WI38 (cell line): ENCODE measurements at regions not wholly inside any gene's neighbourhood (a gene's known extent, or its start where the extent isn't known, plus 50 kb on each side); places are given as distances from the start of the nearest gene placed in this dataset.

Source experiments
- H3K4me3 ChIP-seq: 2 replicates; pipeline ENCODE4 v1.5.1; 2011; ENCODE audit warnings: low read depth, mild to moderate bottlenecking, control low read depth, low read length
- TF ChIP-seq, protein P1 (sequence below): IDR thresholded peaks from 2 replicates; pipeline ENCODE4 v1.5.1; 2012; ENCODE audit warnings: low read depth, mild to moderate bottlenecking, control low read depth, low read length

- TF ChIP-seq, protein P1, sequence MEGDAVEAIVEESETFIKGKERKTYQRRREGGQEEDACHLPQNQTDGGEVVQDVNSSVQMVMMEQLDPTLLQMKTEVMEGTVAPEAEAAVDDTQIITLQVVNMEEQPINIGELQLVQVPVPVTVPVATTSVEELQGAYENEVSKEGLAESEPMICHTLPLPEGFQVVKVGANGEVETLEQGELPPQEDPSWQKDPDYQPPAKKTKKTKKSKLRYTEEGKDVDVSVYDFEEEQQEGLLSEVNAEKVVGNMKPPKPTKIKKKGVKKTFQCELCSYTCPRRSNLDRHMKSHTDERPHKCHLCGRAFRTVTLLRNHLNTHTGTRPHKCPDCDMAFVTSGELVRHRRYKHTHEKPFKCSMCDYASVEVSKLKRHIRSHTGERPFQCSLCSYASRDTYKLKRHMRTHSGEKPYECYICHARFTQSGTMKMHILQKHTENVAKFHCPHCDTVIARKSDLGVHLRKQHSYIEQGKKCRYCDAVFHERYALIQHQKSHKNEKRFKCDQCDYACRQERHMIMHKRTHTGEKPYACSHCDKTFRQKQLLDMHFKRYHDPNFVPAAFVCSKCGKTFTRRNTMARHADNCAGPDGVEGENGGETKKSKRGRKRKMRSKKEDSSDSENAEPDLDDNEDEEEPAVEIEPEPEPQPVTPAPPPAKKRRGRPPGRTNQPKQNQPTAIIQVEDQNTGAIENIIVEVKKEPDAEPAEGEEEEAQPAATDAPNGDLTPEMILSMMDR: no peak
These were observed 224.5 kb upstream of the TENM3 start for GRCh38 chr4:182018691-182019090.

DNA sequence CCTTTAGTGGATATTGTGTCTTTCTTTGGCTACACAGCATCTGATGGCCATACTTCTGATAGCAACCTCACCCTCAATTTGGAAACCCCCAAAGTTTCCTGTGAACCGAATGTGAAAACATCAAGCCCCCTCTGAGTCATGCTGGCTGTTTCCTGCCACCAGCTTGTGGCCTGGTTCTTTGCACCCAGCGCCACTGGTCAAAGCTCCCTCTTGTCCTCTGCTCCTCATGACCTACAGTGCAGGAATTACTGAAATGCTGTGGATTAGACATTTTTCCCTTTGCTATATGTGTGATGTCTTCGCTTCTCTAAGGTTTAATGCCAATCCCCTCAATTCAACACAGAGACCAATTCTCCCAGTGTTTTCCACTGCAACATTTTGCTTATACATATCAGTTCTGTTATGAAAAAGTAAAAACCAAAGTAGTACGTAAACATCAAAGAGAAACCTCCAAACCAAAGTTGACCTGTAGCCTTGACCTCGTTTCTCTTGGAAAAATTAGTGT lies 224.0 kb upstream of the TENM3 start:
- TF ChIP-seq, protein P1: no peak
- H3K4me3 ChIP-seq: no peak overlapping the region

More at GRCh38 chr4:182018691-182019090, 224.5 kb upstream of the TENM3 start:
- H3K4me3 ChIP-seq: no peak overlapping the region

DNA sequence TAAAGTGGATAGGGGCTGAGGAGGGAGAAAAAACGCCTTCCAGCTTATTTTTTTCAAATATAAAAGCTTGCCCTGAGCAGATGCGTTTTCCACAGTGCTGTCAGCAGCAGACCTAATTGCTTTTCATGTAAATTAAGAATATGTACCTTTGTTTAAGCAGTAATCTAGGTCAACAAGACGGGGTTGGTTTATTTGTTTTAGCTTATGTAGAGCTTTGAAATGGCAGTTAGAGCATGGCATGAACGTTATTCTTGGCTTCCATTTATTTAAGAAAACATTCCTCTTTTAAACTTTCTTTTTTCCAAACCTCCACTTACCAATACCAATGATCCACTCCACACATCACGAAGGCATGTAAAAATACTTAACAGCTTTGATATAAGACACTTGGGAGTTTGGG lies 220.3 kb upstream of the TENM3 start:
- no peak overlapping the region for H3K4me3 ChIP-seq
- TF ChIP-seq, protein P1: no peak

DNA sequence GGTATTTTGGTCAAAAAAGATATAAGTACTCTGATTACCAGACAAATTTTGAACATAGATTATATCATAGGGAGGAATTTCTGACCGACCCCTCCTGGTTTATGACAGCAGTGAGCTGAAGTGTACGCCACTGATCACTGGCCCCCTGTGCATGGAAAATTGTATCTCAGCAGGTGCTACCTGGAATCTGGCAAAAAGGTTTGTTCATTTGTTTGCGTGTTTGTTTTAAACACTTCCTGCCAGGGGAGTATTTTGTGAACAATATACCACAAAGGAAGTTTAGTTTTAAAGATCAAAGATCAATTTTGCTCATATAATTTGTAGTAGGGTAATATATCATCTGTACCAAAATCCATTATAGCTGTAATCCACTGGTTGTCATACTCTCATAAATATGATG lies 219.7 kb upstream of the TENM3 start:
- H3K4me3 ChIP-seq: no peak overlapping the region
- TF ChIP-seq, protein P1: no peak

GRCh38 chr4:182042945-182043344 lies 200.3 kb upstream of the TENM3 start:
- H3K4me3 ChIP-seq: no peak overlapping the region
- TF ChIP-seq, protein P1: no peak

- TF ChIP-seq, protein P1: no peak
- H3K4me3 ChIP-seq: no peak overlapping the region
These were observed 194.3 kb upstream of the TENM3 start for GRCh38 chr4:182048871-182049270.

DNA sequence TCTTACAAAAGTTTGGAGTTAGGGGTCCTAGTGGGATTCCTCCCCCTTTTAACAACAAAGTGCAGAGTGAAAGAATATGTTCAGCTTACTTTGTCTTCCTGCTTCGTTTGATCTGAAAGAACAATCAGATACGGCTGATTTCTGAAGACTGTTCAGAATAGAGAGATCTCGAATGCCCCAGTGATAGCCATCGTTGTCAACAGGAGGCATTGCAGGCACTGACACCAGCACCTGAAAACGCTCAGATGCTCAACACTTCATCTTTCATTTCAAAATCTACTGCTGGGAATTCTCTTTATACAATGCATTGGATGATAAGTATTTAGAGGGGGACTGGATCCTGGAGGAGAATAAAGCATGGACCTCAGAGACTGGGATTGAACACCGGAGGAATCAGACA lies 186.3 kb upstream of the TENM3 start:
- TF ChIP-seq, protein P1: no peak

More for the DNA sequence above, 186.3 kb upstream of the TENM3 start:
- no peak overlapping the region for H3K4me3 ChIP-seq
